PC-9 (cell line): ENCODE measurements at regions not wholly inside any gene's neighbourhood (a gene's known extent, or its start where the extent isn't known, plus 50 kb on each side); places are given as distances from the start of the nearest gene placed in this dataset.

Source experiments
- CTCF ChIP-seq: fragments of 200-600 bp; sonication (generic); conservative IDR thresholded peaks from 2 replicates; pipeline ENCODE4 v1.6.1; 2017; ENCODE audit warnings: mixed run types, antibody characterized with exemption, mild to moderate bottlenecking, moderate library complexity
- EZH2 ChIP-seq: fragments of 200-600 bp; sonication (generic); IDR thresholded peaks from 2 replicates; pipeline ENCODE4 v1.8.0; 2017; ENCODE audit warnings: antibody characterized with exemption, low read depth

- TF ChIP-seq CTCF (no peak), EZH2 (no peak)
Observed at GRCh38 chr3:113063126-113063894, 72.5 kb downstream of the GTPBP8 start.
